ENCODE measurements at regions not wholly inside any gene's neighbourhood (a gene's known extent, or its start where the extent isn't known, plus 50 kb on each side); places are given as distances from the start of the nearest gene placed in this dataset.

GRCh38 chr4:63786171-63786570 lies 623.1 kb downstream of the TECRL start:
- H3K36me3 ChIP-seq: no peaks in the 10 kb centered on the region
- no peak overlapping the region for H3K27ac ChIP-seq
- H3K4me1 ChIP-seq (replicated peaks): no peaks in the 10 kb centered on the region
- intact Hi-C loops (cut with DNase I): no loop called here
- H3K9me3 ChIP-seq: no peaks in the 10 kb centered on the region
- no peak for DNase-seq (ENCODE audit: low spot score)
- TF ChIP-seq CTCF (IDR thresholded peaks at IDR 0.05) (no peak), POLR2AphosphoS5 (IDR thresholded peaks at IDR 0.05) (no peak), POLR2A (IDR thresholded peaks at IDR 0.05) (no peak)
- no peaks in the 10 kb centered on the region for H3K27me3 ChIP-seq (replicated peaks; ENCODE audit: insufficient read depth)
- no peak overlapping the region for H3K4me3 ChIP-seq
- whole genome bisulfite sequencing: 45% methylated on average over 3 of the region's 3 CpGs

GRCh38 chr4:63784822-63785221 lies 624.4 kb downstream of the TECRL start:
- Histone ChIP-seq H3K36me3 (no peaks in the 10 kb centered on the region), H3K4me1 (replicated peaks) (no peaks in the 10 kb centered on the region), H3K9me3 (no peaks in the 10 kb centered on the region), H3K4me3 (no peak overlapping the region), H3K27ac (no peak overlapping the region), H3K27me3 (replicated peaks; ENCODE audit: insufficient read depth) (no peaks in the 10 kb centered on the region)
- no peak for DNase-seq (ENCODE audit: low spot score)
- intact Hi-C loops (cut with DNase I): no loop called here
- TF ChIP-seq CTCF (IDR thresholded peaks at IDR 0.05) (no peak), POLR2A (IDR thresholded peaks at IDR 0.05) (no peak)
- WGBS: 0% methylated on average over 1 of the region's 1 CpG

- WGBS: 84% methylated on average over 3 of the region's 3 CpGs
- intact Hi-C loops (cut with DNase I): no loop called here
- no peak overlapping the region for H3K27ac ChIP-seq
- H3K9me3 ChIP-seq: no peaks in the 10 kb centered on the region
- TF ChIP-seq POLR2A (IDR thresholded peaks at IDR 0.05): no peak
- no peak for TF ChIP-seq CTCF (IDR thresholded peaks at IDR 0.05)
- TF ChIP-seq POLR2AphosphoS5 (IDR thresholded peaks at IDR 0.05): no peak
- DNase-seq (ENCODE audit: low spot score): no peak
- no peak overlapping the region for H3K4me3 ChIP-seq
- no peaks in the 10 kb centered on the region for H3K27me3 ChIP-seq (replicated peaks; ENCODE audit: insufficient read depth)
- no peaks in the 10 kb centered on the region for H3K36me3 ChIP-seq
- H3K4me1 ChIP-seq (replicated peaks): no peaks in the 10 kb centered on the region
Measured at GRCh38 chr4:63777601-63778000, 631.6 kb downstream of the TECRL start.

GRCh38 chr4:63764400-63764799 lies 644.9 kb downstream of the TECRL start:
- no peak for DNase-seq (ENCODE audit: low spot score)
- H3K36me3 ChIP-seq: no peaks in the 10 kb centered on the region
- H3K27ac ChIP-seq: no peak overlapping the region
- no peak for TF ChIP-seq POLR2AphosphoS5 (IDR thresholded peaks at IDR 0.05)
- TF ChIP-seq CTCF (IDR thresholded peaks at IDR 0.05): no peak
- TF ChIP-seq POLR2A (IDR thresholded peaks at IDR 0.05): no peak
- 69% methylated on average over 4 of the region's 4 CpGs for WGBS
- H3K9me3 ChIP-seq: no peaks in the 10 kb centered on the region
- no peaks in the 10 kb centered on the region for H3K4me1 ChIP-seq (replicated peaks)
- intact Hi-C loops (cut with DNase I): no loop called here
- no peaks in the 10 kb centered on the region for H3K27me3 ChIP-seq (replicated peaks; ENCODE audit: insufficient read depth)
- H3K4me3 ChIP-seq: no peak overlapping the region

- no peak overlapping the region for H3K4me3 ChIP-seq
- TF ChIP-seq POLR2A (IDR thresholded peaks at IDR 0.05): no peak
- TF ChIP-seq CTCF (IDR thresholded peaks at IDR 0.05): no peak
- TF ChIP-seq POLR2AphosphoS5 (IDR thresholded peaks at IDR 0.05): no peak
- DNase-seq (ENCODE audit: low spot score): no peak
- H3K27me3 ChIP-seq (replicated peaks; ENCODE audit: insufficient read depth): no peaks in the 10 kb centered on the region
- no peak overlapping the region for H3K27ac ChIP-seq
- 39% methylated on average over 2 of the region's 2 CpGs for WGBS
- intact Hi-C loops (cut with DNase I): no loop called here
- H3K9me3 ChIP-seq: no peaks in the 10 kb centered on the region
- no peaks in the 10 kb centered on the region for H3K36me3 ChIP-seq
- no peaks in the 10 kb centered on the region for H3K4me1 ChIP-seq (replicated peaks)
Measured at GRCh38 chr4:63757929-63758328, 651.3 kb downstream of the TECRL start.

Measured in prostate gland (tissue), 2 donors.